K562 (cell line): ENCODE measurements at regions not wholly inside any gene's neighbourhood (a gene's known extent, or its start where the extent isn't known, plus 50 kb on each side); places are given as distances from the start of the nearest gene placed in this dataset.

Experiments
- ATAC-seq: fragments of 200-7000 bp; cut with Tn5 transposase; 3 replicates; pipeline ENCODE4 v1.9.1; 2020; ENCODE audit warnings: moderate library complexity
- BruUV-seq: library from RNA; stranded (reverse); fragments of 400-500 nt; replicated peaks from 2 replicates; lab custom pipeline; 2021; lab: Mats Ljungman, UMichigan
- CTCF ChIA-PET: fragments of 300-600 bp; formaldehyde crosslinking; extraction: SDS; loops from one replicate; lab custom pipeline; 2021; ENCODE audit warnings: low intra/inter-chr PET ratio; lab: Yijun Ruan, JAX
- POLR2A ChIA-PET: fragments of 300-600, 350-650 bp; sonication (Branson Sonifier 250); formaldehyde crosslinking; extraction: SDS; loops from one replicate; lab custom pipeline; 2021; ENCODE audit warnings: antibody characterized with exemption, inconsistent platforms; lab: Yijun Ruan, JAX
- DNase-seq, 4 experiments: peaks; one replicate each; pipeline versions ENCODE4 v3.0.0 to v3.0.0-alpha.2; 2011 to 2018; ENCODE audit warnings: low spot score in 3 of 4, mixed read lengths in 3 of 4; ENCODE audit errors: extremely low read depth in 1 of 4
- FAIRE-seq: peaks from 2 replicates; lab custom pipeline; 2011; peaks lifted over from hg19 to GRCh38; lab: Jason Lieb, UNC
- H2AFZ ChIP-seq: 2 replicates; pipeline ENCODE4 v1.6.0; 2011; ENCODE audit warnings: low read depth, low read length, control low read depth, inconsistent platforms
- H3K27ac ChIP-seq: fragments of 200-600 bp; 3 replicates; pipeline ENCODE4 v1.8.0; 2011; ENCODE audit warnings: low read depth, mild to moderate bottlenecking, control low read depth, inconsistent platforms, low read length, moderate library complexity, mixed read lengths; ENCODE audit errors: extremely low read depth
- H3K27me3 ChIP-seq, 2 experiments: fragments of 300-600 bp in 1 of 2; 2 replicates in 1 of 2; 3 replicates in 1 of 2; pipeline versions ENCODE4 v1.6.0 to v1.8.0; 2011; ENCODE audit warnings: inconsistent platforms in 2 of 2, low read length in 2 of 2, mild to moderate bottlenecking in 1 of 2, mixed read lengths in 1 of 2, moderate library complexity in 1 of 2; ENCODE audit not compliant: control insufficient read depth in 2 of 2, insufficient read depth in 2 of 2
- H3K36me3 ChIP-seq: fragments of 300-600 bp; 3 replicates; pipeline ENCODE4 v1.8.0; 2011; ENCODE audit warnings: mild to moderate bottlenecking, low read length, inconsistent platforms; ENCODE audit not compliant: control insufficient read depth, insufficient read depth
- H3K4me1 ChIP-seq, 2 experiments: fragments of 200-600 bp in 1 of 2; replicated peaks in 1 of 2; 2 replicates in 1 of 2; 3 replicates in 1 of 2; pipeline versions ENCODE4 v1.5.1 to v1.8.0; 2011; ENCODE audit warnings: inconsistent platforms in 2 of 2, low read length in 2 of 2, mild to moderate bottlenecking in 1 of 2, mixed read lengths in 1 of 2, moderate library complexity in 1 of 2; ENCODE audit not compliant: control insufficient read depth in 2 of 2, insufficient read depth in 2 of 2
- H3K4me2 ChIP-seq: 2 replicates; pipeline ENCODE4 v1.6.1; 2011; ENCODE audit warnings: low read length, control low read depth, inconsistent platforms, mixed read lengths; ENCODE audit not compliant: insufficient read depth
- H3K4me3 ChIP-seq: fragments of 200-600 bp; sonication (generic), shearing (Covaris generic); 2 replicates; pipeline ENCODE4 v1.5.1; 2016; ENCODE audit warnings: control low read depth, inconsistent platforms
- H3K79me2 ChIP-seq: fragments of 200-600 bp; 3 replicates; pipeline ENCODE4 v1.8.0; 2011; ENCODE audit warnings: low read length, inconsistent platforms; ENCODE audit not compliant: control insufficient read depth, insufficient read depth
- H3K9ac ChIP-seq, 2 experiments: 2 replicates each; pipeline versions ENCODE4 v1.6.0 to v1.6.1; 2011; ENCODE audit warnings: low read depth in 2 of 2, low read length in 2 of 2, control low read depth in 1 of 2, inconsistent platforms in 1 of 2, mild to moderate bottlenecking in 1 of 2, mixed read lengths in 1 of 2; ENCODE audit not compliant: insufficient read depth in 1 of 2
- H3K9me1 ChIP-seq: one replicate; pipeline ENCODE4 v1.6.0; 2011; ENCODE audit warnings: inconsistent platforms, mild to moderate bottlenecking, low read length, moderate library complexity; ENCODE audit not compliant: control insufficient read depth, insufficient read depth
- H3K9me3 ChIP-seq: replicated peaks from 2 replicates; pipeline ENCODE4 v1.5.1; 2011; ENCODE audit warnings: low read depth, low read length, inconsistent platforms; ENCODE audit not compliant: control insufficient read depth, insufficient read depth
- H4K20me1 ChIP-seq: replicated peaks from 2 replicates; pipeline ENCODE4 v1.6.1; 2011; ENCODE audit warnings: low read length, inconsistent platforms, mixed read lengths; ENCODE audit not compliant: control insufficient read depth, insufficient read depth
- ATF3 ChIP-seq, 2 experiments: fragments of 450-650 bp in 1 of 2; sonication (generic) in 1 of 2; formaldehyde crosslinking in 1 of 2; IDR thresholded peaks in 1 of 2; conservative IDR thresholded peaks in 1 of 2; 2 replicates each; pipeline versions ENCODE4 v1.6.1 to v1.8.1; 2016 to 2023; ENCODE audit warnings: mild to moderate bottlenecking in 2 of 2, moderate library complexity in 2 of 2, inconsistent platforms in 1 of 2, missing genetic modification reagents in 1 of 2
- GTF3C2 ChIP-seq: IDR thresholded peaks from 3 replicates; pipeline ENCODE4 v1.6.1; 2011; ENCODE audit warnings: borderline replicate concordance, mild to moderate bottlenecking, moderate library complexity; ENCODE audit not compliant: insufficient read length; ENCODE audit errors: extremely low read depth
- USF1 ChIP-seq: sonication (generic); formaldehyde crosslinking; IDR thresholded peaks from 2 replicates; pipeline ENCODE4 v1.9.0; 2022; ENCODE audit warnings: mild to moderate bottlenecking, missing genetic modification reagents
- USF2 ChIP-seq: sonication (generic); formaldehyde crosslinking; IDR thresholded peaks from 2 replicates; pipeline ENCODE4 v1.5.0; 2020; ENCODE audit warnings: missing genetic modification reagents
- WGBS: fragments of 100-300 bp; shearing (Covaris generic); methylation state at CpG from one replicate; pipeline ENCODE4 v1.1.6; 2016; ENCODE audit warnings: low coverage, mixed read lengths; ENCODE audit not compliant: insufficient coverage; ENCODE audit errors: missing lambda C conversion rate; 5-methylcytosine and 5-hydroxymethylcytosine counted together
- in situ Hi-C: fragments of 300-500 bp; cut with MboI; formaldehyde crosslinking; loops from 4 replicates; pipeline ENCODE4 v1.15.0; 2018; ENCODE audit warnings: inconsistent platforms, mixed read lengths
- intact Hi-C: fragments of 100-400 bp; cut with micrococcal nuclease; formaldehyde crosslinking; loops from 2 replicates; pipeline ENCODE4 v1.14.2; 2022

GRCh38 chr10:24041834-24042233 is 167.1 kb upstream of the KIAA1217 start:
- Histone ChIP-seq H3K27ac (no peak overlapping the region), H3K4me2 (no peak overlapping the region), H3K4me1 (no peaks in the 10 kb centered on the region), H3K9ac (no peak overlapping the region), H3K27me3 (no peaks in the 10 kb centered on the region), H4K20me1 (no peaks in the 10 kb centered on the region), H3K9me1 (no peaks in the 10 kb centered on the region), H3K4me3 (no peak overlapping the region), H3K79me2 (no peaks in the 10 kb centered on the region), H3K36me3 (no peaks in the 10 kb centered on the region), H2AFZ (no peak overlapping the region), H3K9me3 (no peaks in the 10 kb centered on the region)
- no TSS peak for BruUV-seq
- no peak for DNase-seq
- WGBS, result under 1% methylated on average over 8 of the region's 8 CpGs
- in situ Hi-C loops (no loop called here), intact Hi-C loops (no loop called here)
- ChIA-PET CTCF (no interaction called here), POLR2A (no interaction called here)
- FAIRE-seq, result no peak
- TF ChIP-seq USF1 (CRISPR knock-in tag), result no peak
- no peak for TF ChIP-seq GTF3C2
- no peak for TF ChIP-seq ATF3 (IDR thresholded peaks at IDR 0.05)
- no peak for TF ChIP-seq ATF3 (CRISPR knock-in tag; conservative IDR thresholded peaks at IDR 0.05)
- TF ChIP-seq USF2, result no peak
- no peak for ATAC-seq
